OCI-LY1 (cell line): ENCODE measurements at regions not wholly inside any gene's neighbourhood (a gene's known extent, or its start where the extent isn't known, plus 50 kb on each side); places are given as distances from the start of the nearest gene placed in this dataset.

Source experiments
- CTCF ChIP-seq: fragments of 200-600 bp; sonication (generic), shearing (Covaris generic); IDR thresholded peaks from 2 replicates; pipeline ENCODE4 v1.5.1; 2017; ENCODE audit warnings: mild to moderate bottlenecking, antibody characterized with exemption, low read length, moderate library complexity, mixed read lengths
- EZH2 ChIP-seq: fragments of 200-600 bp; sonication (generic), shearing (Covaris generic); IDR thresholded peaks from 2 replicates; pipeline ENCODE4 v1.8.0; 2017; ENCODE audit warnings: borderline replicate concordance, mixed run types, mild to moderate bottlenecking, antibody characterized with exemption, low read length, moderate library complexity, mixed read lengths

- no peak for TF ChIP-seq CTCF
- no peak for TF ChIP-seq EZH2
These were observed 1260.6 kb downstream of the NCAM2 start for GRCh38 chr21:22258821-22259220.
